ENCODE measurements at regions not wholly inside any gene's neighbourhood (a gene's known extent, or its start where the extent isn't known, plus 50 kb on each side); places are given as distances from the start of the nearest gene placed in this dataset.
A peak's percentile ranks its signal among the peaks of the same experiment; 100 is the strongest.

GRCh38 chr12:111037047-111037446 is 116.7 kb upstream of the MYL2 start:
- H3K9me3 Mint-ChIP-seq = no peaks in the 10 kb centered on the region
- H3K27ac Mint-ChIP-seq = peak overlapping the region in 2 of 3 experiments; percentile 37 to 50
- peaks cover 72% of the 10 kb centered on the region for H3K27me3 Mint-ChIP-seq (ENCODE audit: low read depth)
- peak overlapping the region; percentile 26 to 90 (median 76) for H3K4me3 Mint-ChIP-seq
- H3K4me1 Mint-ChIP-seq = peaks cover 36% of the 10 kb centered on the region
- peaks cover 3% of the 10 kb centered on the region for H3K36me3 Mint-ChIP-seq (ENCODE audit: low read depth)
- TF ChIP-seq, protein P1, sequence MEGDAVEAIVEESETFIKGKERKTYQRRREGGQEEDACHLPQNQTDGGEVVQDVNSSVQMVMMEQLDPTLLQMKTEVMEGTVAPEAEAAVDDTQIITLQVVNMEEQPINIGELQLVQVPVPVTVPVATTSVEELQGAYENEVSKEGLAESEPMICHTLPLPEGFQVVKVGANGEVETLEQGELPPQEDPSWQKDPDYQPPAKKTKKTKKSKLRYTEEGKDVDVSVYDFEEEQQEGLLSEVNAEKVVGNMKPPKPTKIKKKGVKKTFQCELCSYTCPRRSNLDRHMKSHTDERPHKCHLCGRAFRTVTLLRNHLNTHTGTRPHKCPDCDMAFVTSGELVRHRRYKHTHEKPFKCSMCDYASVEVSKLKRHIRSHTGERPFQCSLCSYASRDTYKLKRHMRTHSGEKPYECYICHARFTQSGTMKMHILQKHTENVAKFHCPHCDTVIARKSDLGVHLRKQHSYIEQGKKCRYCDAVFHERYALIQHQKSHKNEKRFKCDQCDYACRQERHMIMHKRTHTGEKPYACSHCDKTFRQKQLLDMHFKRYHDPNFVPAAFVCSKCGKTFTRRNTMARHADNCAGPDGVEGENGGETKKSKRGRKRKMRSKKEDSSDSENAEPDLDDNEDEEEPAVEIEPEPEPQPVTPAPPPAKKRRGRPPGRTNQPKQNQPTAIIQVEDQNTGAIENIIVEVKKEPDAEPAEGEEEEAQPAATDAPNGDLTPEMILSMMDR (IDR thresholded peaks at IDR 0.05; ENCODE audit: unreplicated experiment in 3 of 3) = no peak

GRCh38 chr12:111035578-111036301 is 115.4 kb upstream of the MYL2 start:
- Mint-ChIP-seq H3K36me3 (ENCODE audit: low read depth) (peaks cover 3% of the 10 kb centered on the region), H3K9me3 (no peaks in the 10 kb centered on the region), H3K4me3 (peak overlapping the region; percentile 89 to 98 (median 90)), H3K27me3 (ENCODE audit: low read depth) (peaks cover 81% of the 10 kb centered on the region), H3K4me1 (peaks cover 32% of the 10 kb centered on the region), H3K27ac (peak overlapping the region; percentile 8 to 30 (median 23))
- TF ChIP-seq, protein P1 (IDR thresholded peaks at IDR 0.05; ENCODE audit: unreplicated experiment in 3 of 3) = no peak

- peaks cover 82% of the 10 kb centered on the region for H3K27me3 Mint-ChIP-seq (ENCODE audit: low read depth)
- peaks cover 3% of the 10 kb centered on the region for H3K36me3 Mint-ChIP-seq (ENCODE audit: low read depth)
- peak overlapping the region in 2 of 3 experiments; percentile 23 to 30 for H3K27ac Mint-ChIP-seq
- peaks cover 37% of the 10 kb centered on the region for H3K4me1 Mint-ChIP-seq
- H3K4me3 Mint-ChIP-seq = peak overlapping the region; percentile 89 to 98 (median 90)
- TF ChIP-seq, protein P1 (IDR thresholded peaks at IDR 0.05; ENCODE audit: unreplicated experiment in 3 of 3) = no peak
- H3K9me3 Mint-ChIP-seq = no peaks in the 10 kb centered on the region
These were observed 114.7 kb upstream of the MYL2 start for GRCh38 chr12:111034886-111035577.

DNA sequence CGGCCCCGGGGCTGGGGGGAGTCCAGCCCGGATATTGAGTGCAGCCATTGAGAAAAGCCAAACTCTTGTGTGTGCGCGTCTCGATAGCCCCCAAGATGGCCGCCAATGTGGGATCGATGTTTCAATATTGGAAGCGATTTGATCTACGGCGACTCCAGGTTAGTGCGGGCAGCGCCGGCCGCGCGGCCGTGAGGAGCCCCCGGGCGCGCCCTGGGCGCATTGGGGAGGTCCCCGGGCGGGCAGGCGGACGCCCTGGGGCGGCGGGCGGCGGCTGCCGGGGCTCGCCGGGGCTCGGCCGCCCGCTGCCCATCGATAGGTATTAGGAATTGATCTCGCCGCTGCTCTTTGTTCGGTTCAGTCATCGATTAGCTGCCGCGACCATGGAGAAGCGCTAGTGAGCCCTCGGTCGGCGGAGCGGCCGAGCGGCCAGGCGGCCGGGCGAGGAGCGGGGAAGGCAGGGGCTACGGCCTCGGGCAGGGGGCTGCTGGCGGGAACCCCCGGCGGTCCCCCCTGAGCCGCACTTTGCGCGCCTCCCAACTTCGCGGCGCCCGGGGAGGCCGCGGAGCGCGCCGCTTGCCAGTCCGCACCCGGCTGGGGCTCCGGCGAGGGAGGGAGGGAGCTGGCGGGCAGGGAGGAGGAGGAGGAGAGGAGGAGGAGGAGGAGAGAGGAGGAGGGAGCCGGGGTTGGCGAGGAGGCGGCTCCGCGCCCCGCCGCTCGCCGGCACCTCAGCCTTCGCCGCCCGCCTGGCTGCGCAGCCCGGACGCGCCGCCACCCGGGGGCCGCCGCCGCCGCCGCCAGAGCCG is 113.9 kb upstream of the MYL2 start, which contains the start of gene CUX2:
Gene CUX2, plus strand, starts transcription at position 83 of the 803 bp plus-strand sequence.
- Mint-ChIP-seq H3K9me3 (no peaks in the 10 kb centered on the region), H3K4me3 (peak within 1 kb of the TSS; percentile 89 to 98 (median 90)), H3K27me3 (ENCODE audit: low read depth) (peaks cover 87% of the 10 kb centered on the region), H3K4me1 (peaks cover 39% of the 10 kb centered on the region), H3K27ac (peak within 1 kb of the TSS in 2 of 3 experiments; percentile 23 to 30), H3K36me3 (ENCODE audit: low read depth) (peaks cover 3% of the 10 kb centered on the region)
- TF ChIP-seq, protein P1 (IDR thresholded peaks at IDR 0.05; ENCODE audit: unreplicated experiment in 3 of 3) = no peak

DNA sequence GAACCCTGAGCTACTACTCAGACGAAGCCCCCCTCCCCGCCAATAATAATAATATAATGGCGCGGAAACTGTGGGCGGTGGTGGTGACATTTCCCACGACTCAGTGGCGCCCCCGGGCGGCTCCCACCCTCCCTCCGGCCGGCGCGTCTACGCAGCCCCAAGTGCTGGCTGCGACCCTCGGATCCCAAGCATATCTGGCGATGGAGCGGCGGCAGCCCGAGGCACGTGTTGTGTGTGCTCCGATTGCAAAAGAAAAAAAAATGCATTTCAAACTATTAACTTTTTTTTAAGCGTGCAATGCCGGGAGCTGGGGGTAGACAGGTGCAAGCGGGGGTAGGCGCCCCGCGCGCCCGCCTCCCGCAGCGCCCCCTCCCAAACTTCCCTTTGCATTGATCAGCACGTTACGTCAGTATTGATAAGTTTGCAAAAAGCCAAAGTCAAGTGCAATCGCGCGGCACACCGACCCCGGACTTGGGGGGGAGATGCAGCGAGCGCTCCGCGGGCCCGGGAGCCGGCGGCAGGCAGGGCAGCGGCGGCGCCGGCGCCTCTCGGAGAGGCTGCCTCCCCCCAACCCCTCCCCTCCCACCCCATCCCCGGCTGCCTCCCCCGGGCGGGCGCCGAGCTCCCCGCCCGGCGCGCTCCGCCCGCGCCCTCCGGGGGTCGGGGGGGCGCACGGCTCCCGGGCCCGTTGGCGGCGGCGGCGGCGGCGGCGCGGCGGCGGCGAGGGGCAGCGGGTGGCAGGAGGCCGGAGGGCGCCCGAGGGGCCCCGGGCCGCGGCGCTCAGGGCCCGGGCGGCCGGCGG is 113.1 kb upstream of the MYL2 start:
- Mint-ChIP-seq H3K36me3 (ENCODE audit: low read depth) (no peaks in the 10 kb centered on the region), H3K9me3 (no peaks in the 10 kb centered on the region), H3K27me3 (ENCODE audit: low read depth) (peaks cover 80% of the 10 kb centered on the region), H3K27ac (no peak overlapping the region), H3K4me3 (peak overlapping the region; percentile 80 to 89 (median 87)), H3K4me1 (peaks cover 39% of the 10 kb centered on the region)
- TF ChIP-seq, protein P1 (IDR thresholded peaks at IDR 0.05; ENCODE audit: unreplicated experiment in 3 of 3) = peak; percentile 32 to 52 (median 43)

Measured in nephron (organoid).